NOMO-1 (cell line): ENCODE measurements at regions not wholly inside any gene's neighbourhood (a gene's known extent, or its start where the extent isn't known, plus 50 kb on each side); places are given as distances from the start of the nearest gene placed in this dataset.
A peak's percentile ranks its signal among the peaks of the same experiment; 100 is the strongest.
"Not testable (repeated sequence)": the region's sequence is repeated elsewhere in the genome, so short reads cannot be mapped to it uniquely, and the experiment has no call there.

Experiments
- DNase-seq, 2 experiments: peaks; one replicate each; lab custom pipeline; 2025; ENCODE audit not compliant: unreplicated experiment in 2 of 2; lab: John Stamatoyannopoulos, UW

DNA sequence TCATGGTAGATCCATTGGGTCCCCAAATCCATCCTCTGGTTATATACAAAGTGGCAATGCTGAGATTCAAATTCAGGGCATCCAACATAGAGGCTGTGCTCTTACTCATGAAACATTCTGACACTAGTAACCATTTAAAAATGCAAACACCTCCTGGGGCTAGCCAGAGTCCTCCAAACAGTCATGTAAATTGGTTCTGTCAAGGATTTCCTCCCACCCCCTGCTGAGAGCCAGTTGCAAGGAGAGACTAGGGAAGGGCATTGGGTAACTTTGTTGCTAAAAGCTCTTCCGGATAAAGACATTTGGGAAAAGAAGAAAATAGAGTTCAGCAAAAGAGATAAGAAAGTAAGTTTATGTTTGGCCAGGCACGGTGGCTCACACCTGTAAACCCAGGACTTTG is 58.3 kb downstream of the ART5 start:
- DNase-seq, result not testable (repeated sequence)

DNA sequence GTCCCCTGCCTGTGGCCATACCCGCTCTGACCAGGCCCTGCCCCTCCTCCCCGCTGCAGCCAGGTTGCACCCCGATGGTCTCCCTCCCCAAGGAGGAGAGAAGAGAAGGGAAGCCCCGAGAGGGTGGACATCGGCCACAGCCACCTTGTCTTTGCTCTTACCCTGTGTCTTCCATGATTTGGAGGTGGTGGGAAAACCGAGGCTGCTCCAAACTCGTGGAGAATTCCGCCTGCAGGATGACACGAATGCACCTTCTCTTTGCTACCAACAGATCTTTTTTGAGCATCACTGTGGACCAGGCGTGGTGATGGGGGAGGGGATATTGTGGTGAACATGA is 60.4 kb downstream of the ART5 start:
- DNase-seq, result not testable (repeated sequence)

DNA sequence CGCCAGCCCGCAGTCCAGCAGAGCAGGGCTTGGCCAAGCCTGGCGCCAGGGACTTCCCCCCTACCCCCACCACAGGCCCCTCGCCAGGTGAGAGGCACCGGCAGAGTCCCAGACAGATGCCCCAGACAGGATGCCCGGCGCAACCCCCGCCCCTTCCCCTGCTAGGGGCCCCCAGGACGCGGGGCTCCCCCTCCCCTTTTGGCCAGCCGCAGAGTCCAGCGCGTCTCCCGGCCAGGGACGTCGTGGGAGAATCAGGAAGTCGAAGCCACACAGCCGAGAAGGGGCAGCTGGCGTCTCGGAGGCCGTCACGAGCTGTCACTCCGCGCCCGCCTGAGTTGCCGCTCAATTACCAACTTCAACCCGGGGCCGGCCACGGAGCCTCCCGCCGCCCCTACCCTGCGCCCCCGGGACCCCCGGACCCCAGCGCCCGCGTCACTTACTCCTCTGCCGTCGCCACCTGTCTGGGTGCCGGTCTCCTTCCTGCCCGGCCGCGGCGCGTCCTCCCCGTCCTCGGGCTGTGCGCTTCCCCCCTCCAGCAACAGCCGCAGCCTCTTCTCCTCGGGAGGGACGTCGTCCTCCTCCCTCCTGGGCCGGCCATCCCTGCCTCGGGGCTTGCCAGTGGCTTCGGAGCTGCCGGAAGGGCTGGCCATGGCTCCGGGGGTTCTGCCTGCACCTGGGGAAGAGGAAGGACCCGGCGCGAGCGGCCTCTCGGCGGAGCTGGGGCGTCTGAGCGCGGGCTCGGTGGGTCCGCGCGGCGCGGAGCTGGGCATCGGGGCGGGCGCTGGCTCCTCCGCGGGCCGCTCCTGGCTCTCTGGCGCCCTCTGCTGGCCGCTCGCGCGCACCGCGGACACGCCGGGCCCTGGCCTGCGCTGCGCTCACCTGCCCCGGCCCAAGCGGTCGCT is 61.1 kb downstream of the ART5 start:
- DNase-seq, result peak in 1 of 2 experiments; percentile 37

DNA sequence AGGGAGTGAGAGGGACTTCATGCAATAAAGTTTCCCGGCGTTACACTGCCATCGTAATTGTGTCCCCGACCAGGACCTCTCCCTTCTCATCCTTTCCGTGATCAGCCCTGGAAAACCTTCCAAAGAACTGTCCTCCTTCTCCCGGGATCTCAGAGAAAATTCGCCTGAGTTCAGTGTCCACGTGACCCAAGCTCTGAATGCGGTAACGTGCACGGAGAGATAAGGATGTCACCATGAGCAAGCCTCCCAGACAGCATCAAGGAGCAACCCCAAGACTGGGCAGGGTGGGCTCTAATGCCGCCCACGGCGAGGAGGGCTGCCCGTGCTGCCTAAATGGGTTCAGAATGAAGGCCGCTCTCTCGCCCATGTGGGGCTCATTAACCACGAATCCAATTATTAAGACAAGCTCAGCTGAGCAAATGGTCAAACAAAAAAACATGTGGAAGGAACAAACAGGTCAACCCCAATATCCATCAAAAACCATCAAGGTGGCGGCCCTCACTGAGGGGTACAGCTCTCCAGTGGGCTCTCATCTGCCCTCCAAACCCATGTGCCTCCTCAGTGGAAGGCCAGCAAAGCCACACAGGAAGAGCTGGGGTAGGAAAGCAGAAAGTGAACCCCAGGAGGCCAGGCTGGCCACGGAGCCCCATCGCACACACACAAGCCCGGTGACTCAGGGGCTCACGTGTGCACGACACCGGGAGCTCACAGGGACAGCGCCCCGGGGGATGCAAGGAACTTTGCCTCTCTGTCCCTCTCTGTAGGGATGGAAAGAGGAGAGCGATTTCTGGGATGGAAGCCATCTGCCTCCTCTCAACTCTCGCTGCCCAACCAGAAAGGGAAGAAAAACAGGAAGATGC is 62.0 kb downstream of the ART5 start:
- DNase-seq, result not testable (repeated sequence)

DNA sequence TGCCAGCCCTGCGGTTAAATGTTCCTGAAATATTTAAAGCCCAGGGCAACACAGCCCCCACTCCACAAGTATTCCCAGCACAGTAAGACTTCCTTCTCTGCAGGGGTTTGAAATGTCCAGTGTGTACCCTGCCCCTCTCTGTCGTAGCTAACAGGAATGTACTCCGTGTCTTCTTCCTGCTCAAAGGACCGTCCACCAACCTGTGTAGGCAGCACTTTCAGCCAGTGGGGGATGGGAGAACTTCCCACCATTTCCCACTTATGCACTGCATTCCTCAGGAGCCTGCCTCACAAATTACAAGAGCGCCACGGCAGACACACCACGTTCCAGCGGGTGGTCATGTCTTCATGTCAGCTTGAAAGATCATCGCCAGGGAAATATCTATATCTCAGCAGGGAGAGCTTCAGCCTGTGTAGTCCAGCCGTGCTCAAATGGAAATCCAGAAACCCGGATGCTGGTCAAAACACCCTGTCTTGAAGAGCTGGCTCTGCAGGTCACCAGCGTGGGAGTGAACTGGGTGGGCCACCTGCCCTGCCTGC is 65.7 kb downstream of the ART5 start:
- DNase-seq, result not testable (repeated sequence)

DNA sequence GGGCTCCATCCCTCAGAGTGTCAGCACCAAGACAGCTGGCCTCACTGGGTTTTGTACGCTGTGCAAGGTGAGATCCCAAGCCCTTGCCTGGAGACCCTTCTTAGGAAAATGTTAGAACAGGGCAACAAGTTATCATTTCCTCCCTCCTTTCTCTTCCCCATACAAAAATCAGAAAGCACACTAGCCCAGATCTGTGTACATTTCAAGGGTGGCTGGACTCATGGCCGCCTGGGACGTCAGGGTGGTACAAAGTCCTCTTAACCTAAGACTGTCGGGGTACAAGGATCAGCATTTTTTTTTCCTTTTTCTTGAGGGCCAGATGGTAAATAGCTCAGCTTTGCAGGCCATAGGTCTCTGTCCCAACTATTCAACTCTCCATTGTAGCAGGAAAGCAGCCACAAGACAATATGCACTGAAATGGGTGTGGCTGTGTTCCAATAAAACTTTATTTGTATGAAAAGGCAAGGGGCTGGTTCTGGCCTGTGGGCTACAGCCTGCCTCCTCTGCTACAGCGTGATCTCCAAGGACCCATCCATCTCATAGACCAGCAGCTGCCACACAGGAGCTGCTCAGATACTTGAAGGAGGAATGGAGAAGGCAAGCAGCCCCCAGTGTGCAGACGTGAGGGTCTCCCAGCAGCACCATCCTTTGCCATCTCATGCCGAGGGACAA is 68.7 kb downstream of the ART5 start:
- DNase-seq, result not testable (repeated sequence)

DNA sequence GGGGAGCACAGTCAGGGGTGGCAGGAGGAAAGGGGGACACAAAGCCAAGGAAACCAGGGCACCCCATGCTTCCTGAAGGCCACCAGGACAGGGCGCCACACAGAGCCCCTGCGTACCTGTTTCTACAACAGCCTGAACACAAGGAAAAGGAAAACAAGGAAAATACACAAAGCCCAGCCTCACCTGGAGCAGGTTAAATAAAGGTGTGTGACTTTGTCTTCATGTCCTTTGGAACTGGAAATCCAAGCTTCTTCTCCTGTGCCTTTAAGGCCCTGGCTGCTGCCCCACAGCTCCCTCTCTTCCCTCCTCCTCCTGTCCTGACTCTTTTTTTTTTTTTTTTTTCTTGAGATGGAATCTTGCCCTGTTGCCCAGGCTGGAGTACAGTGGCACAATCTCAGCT is 70.0 kb downstream of the ART5 start:
- not testable (repeated sequence) for DNase-seq

DNA sequence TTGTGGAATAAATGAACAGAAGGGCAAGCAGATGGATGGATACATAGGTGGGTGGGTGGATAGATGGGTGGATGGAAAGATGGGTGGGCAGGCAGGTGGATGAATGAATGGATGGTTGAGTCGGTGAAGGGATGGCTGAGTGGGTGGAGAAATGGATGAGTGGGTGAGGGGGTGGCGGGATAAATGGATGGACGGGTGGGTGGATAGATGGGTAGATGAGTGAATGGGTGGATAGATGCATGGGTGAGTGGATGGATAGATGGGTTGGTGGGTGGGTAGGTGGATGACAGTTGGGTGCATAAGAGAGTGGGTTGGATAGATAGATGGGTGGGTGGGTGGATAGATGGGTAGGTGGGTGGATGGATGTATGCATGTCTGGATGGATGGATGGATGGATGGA is 76.0 kb downstream of the ART5 start:
- not testable (repeated sequence) for DNase-seq

DNA sequence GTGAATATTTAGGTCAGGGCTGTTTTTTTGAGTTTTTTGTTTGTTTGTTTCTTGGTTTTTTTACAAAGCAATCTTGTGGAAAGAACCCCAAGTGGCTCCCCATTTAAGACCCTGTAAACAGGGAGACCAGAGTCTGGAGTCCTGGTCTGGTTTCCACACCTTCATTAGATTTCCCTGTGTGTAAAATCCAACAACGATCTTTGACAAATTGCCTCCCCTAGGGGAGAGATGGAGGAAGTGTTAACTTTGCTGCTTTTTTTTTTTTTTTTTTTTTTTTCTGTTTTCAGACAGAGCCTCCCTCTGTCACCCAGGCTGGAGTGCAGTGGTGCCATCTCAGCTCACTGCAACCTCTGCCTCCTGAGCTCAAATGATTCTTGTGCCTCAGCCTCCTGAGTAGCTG is 77.4 kb downstream of the ART5 start:
- not testable (repeated sequence) for DNase-seq

DNA sequence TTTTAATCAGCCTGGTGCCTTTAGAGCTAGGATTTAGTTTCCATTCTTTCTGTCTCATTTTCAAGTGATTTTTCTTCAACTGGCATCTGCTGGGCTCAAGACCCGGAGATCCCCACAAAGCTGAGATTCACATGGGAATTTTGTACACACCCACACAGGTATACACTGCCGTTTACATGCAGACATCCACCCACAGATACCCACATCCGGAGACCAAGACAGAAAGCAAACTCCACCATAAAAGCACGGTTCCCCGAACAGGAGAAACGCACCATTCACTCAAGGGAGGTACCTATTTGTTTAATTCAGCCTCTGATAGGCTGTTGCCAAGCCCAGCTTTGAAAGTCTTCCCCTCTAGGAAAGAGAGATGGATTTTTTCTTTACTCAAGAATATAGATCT is 87.2 kb downstream of the ART5 start:
- not testable (repeated sequence) for DNase-seq

DNA sequence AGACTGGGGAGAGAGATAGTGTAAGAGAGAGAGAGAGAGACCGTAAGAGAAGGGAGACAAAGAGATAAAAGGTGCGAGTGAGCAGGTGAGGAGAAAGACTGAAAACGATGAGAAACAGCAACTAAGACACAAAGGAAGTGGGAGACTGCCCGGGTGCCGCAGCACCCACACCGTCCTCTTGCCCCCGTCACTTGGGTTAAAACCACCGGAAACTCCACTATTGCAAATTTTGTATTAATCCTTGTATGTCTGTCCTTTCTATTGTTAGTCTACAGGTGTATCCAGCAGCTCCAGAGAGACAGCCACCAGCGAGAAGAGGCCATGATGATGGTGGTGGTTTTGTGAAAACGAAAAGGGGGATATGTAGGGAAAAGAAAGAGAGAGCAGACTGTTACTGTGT is 96.8 kb downstream of the ART5 start:
- not testable (repeated sequence) for DNase-seq

DNA sequence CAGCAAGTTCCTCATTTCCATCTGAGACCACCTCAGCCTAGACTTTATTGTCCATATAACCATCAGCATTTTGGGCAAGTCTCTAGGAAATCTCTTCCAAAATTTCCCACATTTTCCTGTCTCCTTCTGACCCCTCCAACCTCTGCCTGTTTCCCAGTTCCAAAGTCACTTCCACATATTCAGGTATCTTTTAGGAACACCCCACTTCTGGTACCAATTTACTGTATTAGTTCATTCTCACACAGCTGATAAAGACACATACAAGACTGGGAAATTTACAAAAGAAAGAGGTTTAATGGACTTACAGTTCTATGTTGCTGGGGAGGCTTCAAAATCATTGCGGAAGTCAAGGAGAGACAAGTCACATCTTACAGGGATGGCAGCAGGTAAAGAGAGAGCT is 103.6 kb downstream of the ART5 start:
- not testable (repeated sequence) for DNase-seq

DNA sequence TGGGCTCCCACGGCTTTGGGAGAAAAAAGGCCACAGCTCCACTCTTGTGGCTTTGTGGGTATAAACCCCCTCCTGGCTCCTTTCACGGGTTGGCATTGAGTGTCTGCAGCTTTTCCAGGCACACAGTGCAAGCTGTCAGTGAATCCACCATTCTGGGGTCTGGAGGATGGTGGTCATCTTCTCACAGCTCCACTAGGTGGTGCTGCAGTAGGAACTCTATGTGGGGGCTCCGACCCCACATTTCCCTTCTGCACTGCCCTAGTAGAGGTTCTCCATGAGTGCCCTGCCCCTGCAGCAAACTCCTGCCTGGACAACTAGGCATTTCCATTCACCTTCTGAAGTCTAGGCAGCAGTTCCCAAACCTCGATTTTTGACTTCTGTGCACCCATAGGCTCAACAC is 104.5 kb downstream of the ART5 start:
- not testable (repeated sequence) for DNase-seq

DNA sequence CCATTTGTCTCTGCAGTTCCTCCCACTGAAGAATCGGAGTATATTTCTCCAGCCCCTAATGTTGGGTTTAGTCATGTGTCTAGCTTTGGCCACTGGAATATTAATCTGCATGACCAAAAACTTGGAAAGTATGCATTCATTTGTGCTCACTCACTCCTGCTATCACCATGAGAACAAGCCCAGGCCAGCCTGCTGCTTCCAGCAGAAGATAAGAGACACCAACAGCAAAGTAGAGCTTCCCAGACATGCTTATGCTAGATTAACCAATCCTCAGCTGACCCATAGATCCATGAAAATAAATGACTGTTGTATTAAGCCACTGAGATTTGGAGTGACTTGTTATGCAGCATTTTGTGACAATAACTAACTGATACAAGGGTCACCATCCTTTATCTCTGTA is 108.8 kb downstream of the ART5 start:
- not testable (repeated sequence) for DNase-seq

DNA sequence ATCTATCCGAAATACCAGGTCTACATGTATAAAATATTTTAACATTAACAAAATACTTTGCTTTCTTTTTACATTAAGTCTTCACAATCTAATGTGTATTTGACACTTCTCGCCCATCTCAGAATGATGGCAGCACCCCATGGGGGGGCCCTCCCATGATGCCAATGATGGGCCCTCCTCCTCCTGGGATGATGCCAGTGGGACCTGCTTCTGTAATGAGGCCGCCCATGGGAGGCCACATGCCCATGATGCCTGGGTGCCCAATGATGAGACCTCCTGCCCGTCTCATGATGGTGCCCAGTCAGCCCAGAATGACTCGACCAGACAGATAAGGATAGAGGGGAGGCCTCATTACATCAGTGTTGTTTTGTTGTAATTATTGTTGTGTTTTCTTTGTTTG is 110.5 kb downstream of the ART5 start:
- not testable (repeated sequence) for DNase-seq

DNA sequence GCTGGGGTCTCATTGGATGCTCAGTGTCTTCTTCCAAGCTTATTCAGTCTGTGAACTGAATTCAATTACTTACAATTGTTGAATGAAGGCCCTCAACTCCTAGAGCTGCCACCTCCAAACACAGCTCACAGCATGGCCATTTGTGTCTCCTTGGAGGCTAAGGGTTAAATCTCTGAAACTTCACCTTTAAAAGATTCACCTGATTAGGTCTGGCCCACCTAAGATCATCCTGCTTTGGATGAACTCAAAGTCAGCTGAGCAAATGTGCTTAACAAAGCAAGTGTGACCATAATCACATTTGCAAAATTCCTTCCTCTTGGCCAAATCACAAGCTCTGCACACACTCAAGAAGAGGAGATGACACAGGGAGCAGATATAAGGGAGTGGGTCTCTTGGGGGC is 118.2 kb downstream of the ART5 start:
- not testable (repeated sequence) for DNase-seq

DNA sequence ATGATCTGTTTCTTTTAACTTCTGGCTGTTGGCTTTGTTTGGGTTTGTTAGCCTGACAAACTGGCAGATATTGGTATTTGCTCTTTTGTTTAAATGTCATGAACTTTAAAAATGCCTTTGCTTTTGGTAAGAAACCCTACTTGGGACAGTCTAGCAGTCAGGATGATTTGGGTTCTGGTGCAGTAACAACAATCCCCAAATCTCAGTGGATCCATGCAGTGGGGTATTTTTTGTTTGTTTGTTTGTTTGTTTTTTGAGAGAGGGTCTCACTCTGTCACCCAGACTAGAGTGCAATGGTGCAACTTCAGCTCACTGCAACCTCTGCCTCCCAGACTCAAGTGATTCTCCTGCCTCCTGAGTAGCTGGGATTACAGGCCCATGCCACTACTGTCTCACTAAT is 120.9 kb downstream of the ART5 start:
- not testable (repeated sequence) for DNase-seq

DNA sequence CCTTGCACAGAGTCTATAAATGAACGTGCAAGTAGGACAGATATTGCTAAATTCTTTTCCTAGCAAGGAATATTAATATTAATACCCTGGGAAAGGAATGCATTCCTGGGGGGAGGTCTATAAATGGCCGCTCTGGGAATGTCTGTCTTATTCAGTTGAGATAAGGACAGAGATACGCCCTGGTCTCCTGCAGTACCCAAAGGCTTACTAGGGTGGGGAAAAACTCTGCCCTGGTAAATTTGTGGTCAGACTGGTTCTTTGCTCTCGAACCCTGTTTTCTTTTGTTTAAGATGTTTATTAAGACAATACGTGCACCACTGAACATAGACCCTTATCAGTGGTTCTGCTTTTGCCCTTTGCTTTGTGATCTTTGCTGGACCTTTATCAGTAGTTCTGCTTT is 122.0 kb downstream of the ART5 start:
- not testable (repeated sequence) for DNase-seq

DNA sequence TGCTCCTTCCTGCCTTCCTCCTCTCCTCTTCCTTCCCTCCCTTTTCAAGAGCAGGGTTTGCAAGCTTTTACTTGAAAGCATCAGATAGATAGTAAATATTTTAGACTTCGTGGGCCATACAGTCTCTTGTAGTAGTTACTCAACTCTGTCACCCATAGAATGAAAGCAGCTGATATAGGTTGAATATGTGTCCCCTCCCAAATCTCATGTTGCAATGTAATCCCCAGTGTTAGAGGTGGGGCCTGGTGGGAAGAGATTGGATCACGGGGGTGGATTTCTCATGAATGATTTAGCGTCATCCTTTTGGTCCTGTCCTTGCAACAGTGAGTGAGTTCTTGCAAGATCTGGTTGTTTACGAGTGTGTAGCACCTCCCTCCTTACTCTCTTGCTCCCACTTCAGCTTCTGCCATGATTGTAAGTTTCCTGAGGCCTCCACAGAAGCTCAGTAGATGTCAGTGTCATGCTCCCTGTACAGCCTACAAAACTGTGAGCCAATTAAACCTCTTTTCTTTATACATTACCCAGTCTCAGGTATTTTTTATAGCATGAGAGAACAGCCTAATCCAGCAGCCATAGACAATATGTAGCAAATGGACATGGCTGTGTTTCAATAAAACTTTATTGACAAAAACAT is 124.7 kb downstream of the ART5 start:
- not testable (repeated sequence) for DNase-seq

DNA sequence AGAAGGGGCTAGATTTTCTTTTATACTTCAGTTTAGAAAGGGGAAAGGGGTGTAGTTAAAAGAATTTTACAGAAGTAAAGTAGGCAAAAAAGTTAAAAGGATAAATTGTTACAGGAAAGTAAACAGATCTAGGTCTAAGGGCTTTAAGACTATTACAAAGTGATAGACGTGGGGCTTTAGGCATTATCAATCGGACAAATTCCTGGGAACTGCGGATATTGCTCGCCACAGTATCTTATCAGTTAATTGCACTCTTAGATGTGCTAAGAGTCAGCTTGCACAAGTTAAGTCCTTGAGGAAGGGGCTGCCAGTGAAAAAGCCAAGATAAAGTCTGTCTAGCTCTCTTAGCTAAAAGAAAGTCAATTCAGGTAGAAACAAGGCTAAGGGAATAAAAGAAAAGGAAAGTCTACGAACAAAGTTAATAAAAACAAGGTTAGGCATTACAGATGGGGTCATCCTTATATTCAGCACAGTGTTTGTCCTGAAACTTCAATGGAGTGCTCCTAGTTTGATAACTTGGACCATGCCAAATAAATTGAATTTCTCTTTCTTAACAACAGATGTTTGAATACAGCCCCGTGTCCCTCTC is 125.4 kb downstream of the ART5 start:
- DNase-seq, result not testable (repeated sequence)
